Right lobe of liver (tissue), 6 donors: ENCODE measurements at regions not wholly inside any gene's neighbourhood (a gene's known extent, or its start where the extent isn't known, plus 50 kb on each side); places are given as distances from the start of the nearest gene placed in this dataset.

ENCODE experiments used
- ATAC-seq, 4 donors: fragments of 200-7000 bp; cut with Tn5 transposase; one replicate each; pipeline ENCODE4 v1.9.1; 2020; ENCODE audit warnings: mild to moderate bottlenecking in 4 of 4, moderate library complexity in 4 of 4
- DNase-seq, 3 donors: peaks; one replicate each; pipeline ENCODE4 v3.0.0-alpha.2; 2020
- H3K27ac ChIP-seq, 3 donors: fragments of 200-600 bp; one replicate each; pipeline ENCODE4 v1.8.0; 2022
- H3K27me3 ChIP-seq, 2 donors: fragments of 200-600 bp; one replicate each; pipeline ENCODE4 v1.8.0; 2022
- H3K36me3 ChIP-seq, 4 donors: fragments of 200-600 bp; sonication (generic) in 1 of 4; one replicate each; pipeline versions ENCODE4 v1.5.1 to v1.8.0; 2017 to 2022; ENCODE audit warnings: control low read depth in 1 of 4
- H3K4me1 ChIP-seq, 4 donors: fragments of 200-600 bp; sonication (generic) in 1 of 4; one replicate each; pipeline versions ENCODE4 v1.5.1 to v1.8.0; 2017 to 2022; ENCODE audit warnings: control low read depth in 1 of 4
- H3K4me3 ChIP-seq, 3 donors: fragments of 200-600 bp; one replicate each; pipeline ENCODE4 v1.8.0; 2022
- H3K9me3 ChIP-seq, 4 donors: fragments of 200-600 bp; sonication (generic) in 1 of 4; one replicate each; pipeline versions ENCODE4 v1.5.1 to v1.8.0; 2017 to 2022; ENCODE audit warnings: control low read depth in 1 of 4
- POLR2A ChIP-seq: fragments of 450-650 bp; IDR thresholded peaks from one replicate; pipeline ENCODE4 v1.6.1; 2017; ENCODE audit warnings: antibody characterized with exemption, mild to moderate bottlenecking
- WGBS: methylation state at CpG from one replicate; pipeline ENCODE4 v1.1.6; 2018; ENCODE audit warnings: low coverage, low lambda C conversion rate; ENCODE audit not compliant: insufficient coverage; ENCODE audit errors: missing lambda C conversion rate; 5-methylcytosine and 5-hydroxymethylcytosine counted together
- intact Hi-C, 2 donors: fragments of 100-400 bp; cut with DNase I; formaldehyde crosslinking; loops; one replicate each; pipeline versions ENCODE4 v1.11.2 to v1.14.1; 2022
- TF ChIP-seq, protein P1 (sequence below), 4 donors: fragments of 200-600 bp in 3 of 4; fragments of 450-650 bp in 1 of 4; IDR thresholded peaks; one replicate each; pipeline versions ENCODE4 v1.5.1 to v1.8.0; 2016 to 2022; ENCODE audit warnings: antibody characterized with exemption in 4 of 4, mild to moderate bottlenecking in 2 of 4
- donor health status: DM: no; HTN: yes; CAD: no.
- donor health status: DM: no; HTN: no; CAD: no.
- donor health status: DM: no; HTN: no; CAD: no.
- donor health status: DM: no; HTN: yes; CAD: no.
- donor health status: DM: no; HTN: yes; CAD: no.

DNA sequence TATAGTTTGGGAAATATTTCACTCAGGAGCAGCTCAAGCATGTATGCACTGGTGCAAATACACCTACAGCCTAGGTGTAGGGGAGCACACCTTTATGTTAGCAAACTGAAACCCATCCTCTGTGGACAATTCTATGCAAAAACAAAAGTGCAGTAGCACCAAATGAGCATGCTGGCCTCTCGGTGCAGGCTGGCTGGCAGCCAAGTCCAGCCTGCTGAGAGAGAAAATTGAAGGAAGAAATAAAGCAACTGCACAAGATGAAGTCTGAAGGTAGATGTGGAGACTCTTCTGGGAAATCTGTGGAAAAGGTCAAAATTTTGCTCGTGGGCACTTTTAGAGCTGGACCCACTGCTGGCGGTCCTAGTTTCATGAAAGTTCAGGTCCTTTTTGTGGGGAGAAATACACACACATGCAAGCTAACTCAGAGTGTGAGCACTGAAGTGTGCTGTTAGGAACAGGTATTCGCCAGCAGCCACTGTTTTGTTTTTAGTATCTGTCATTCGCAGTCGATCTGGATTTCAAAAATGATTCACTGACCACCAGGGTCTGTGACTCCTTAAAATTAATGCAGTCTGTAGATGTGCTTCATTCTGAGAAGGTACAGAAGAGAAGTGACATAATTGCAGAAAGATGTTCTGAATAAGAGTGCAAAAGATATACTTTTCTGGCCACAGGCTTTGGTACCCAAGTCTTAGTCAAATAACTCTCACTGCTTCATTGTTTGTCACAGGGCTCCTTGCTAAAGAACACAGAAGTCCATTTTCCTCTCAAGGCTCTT lies 281.7 kb downstream of the PARP8 start:
- no peaks in the 10 kb centered on the region for H3K36me3 ChIP-seq
- H3K27ac ChIP-seq: no peak overlapping the region
- TF ChIP-seq POLR2A: no peak
- TF ChIP-seq, protein P1, sequence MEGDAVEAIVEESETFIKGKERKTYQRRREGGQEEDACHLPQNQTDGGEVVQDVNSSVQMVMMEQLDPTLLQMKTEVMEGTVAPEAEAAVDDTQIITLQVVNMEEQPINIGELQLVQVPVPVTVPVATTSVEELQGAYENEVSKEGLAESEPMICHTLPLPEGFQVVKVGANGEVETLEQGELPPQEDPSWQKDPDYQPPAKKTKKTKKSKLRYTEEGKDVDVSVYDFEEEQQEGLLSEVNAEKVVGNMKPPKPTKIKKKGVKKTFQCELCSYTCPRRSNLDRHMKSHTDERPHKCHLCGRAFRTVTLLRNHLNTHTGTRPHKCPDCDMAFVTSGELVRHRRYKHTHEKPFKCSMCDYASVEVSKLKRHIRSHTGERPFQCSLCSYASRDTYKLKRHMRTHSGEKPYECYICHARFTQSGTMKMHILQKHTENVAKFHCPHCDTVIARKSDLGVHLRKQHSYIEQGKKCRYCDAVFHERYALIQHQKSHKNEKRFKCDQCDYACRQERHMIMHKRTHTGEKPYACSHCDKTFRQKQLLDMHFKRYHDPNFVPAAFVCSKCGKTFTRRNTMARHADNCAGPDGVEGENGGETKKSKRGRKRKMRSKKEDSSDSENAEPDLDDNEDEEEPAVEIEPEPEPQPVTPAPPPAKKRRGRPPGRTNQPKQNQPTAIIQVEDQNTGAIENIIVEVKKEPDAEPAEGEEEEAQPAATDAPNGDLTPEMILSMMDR (IDR thresholded peaks at IDR 0.05): no peak
- WGBS: 61% methylated on average over 5 of the region's 6 CpGs
- H3K4me3 ChIP-seq: no peak overlapping the region
- no peaks in the 10 kb centered on the region for H3K4me1 ChIP-seq
- DNase-seq: no peak
- intact Hi-C loops: no loop called here
- ATAC-seq: no peak
- no peaks in the 10 kb centered on the region for H3K9me3 ChIP-seq
- H3K27me3 ChIP-seq: no peaks in the 10 kb centered on the region

DNA sequence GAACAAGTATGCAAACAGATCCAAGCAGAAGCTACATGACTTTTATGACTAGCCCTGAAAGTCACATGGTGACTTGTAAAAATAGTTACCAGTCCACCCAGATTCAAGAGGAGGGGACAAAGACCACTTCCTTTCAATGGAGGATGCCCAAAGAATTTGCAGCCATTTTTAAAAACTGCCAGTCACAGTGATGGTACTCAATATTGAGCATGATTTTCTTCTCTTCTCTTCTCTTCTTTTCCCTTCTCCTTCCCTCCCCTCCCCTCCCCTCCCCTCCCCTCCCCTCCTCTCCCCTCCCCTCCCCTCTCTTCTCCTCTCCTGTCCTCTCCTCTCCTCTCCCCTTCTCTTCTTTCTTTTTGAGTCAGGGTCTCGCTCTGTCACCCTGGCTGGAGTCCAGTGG lies 286.9 kb downstream of the PARP8 start:
- DNase-seq (no peak), ATAC-seq (no peak)
- intact Hi-C loops: no loop called here
- Histone ChIP-seq H3K9me3 (no peaks in the 10 kb centered on the region), H3K4me3 (no peak overlapping the region), H3K27ac (no peak overlapping the region), H3K27me3 (no peaks in the 10 kb centered on the region), H3K36me3 (no peaks in the 10 kb centered on the region), H3K4me1 (no peaks in the 10 kb centered on the region)
- TF ChIP-seq, protein P1 (IDR thresholded peaks at IDR 0.05): no peak
- TF ChIP-seq POLR2A: no peak
- 56% methylated on average over 1 of the region's 1 CpG for WGBS

GRCh38 chr5:50958852-50959457 lies 292.5 kb downstream of the PARP8 start:
- Histone ChIP-seq H3K36me3 (no peaks in the 10 kb centered on the region), H3K4me3 (no peak overlapping the region), H3K27me3 (peaks cover 0 to 7% of the 10 kb centered on the region in 2 donors), H3K4me1 (peaks cover 0 to 6% (median 2%) of the 10 kb centered on the region in 4 donors), H3K9me3 (no peaks in the 10 kb centered on the region), H3K27ac (no peak overlapping the region)
- DNase-seq: no peak
- TF ChIP-seq, protein P1 (IDR thresholded peaks at IDR 0.05): peak; percentile 52 to 67 (median 60)
- TF ChIP-seq POLR2A: no peak
- 10% methylated on average over 5 of the region's 5 CpGs for WGBS
- intact Hi-C loops: no loop called here
- peak; percentile 64 to 75 (median 69) for ATAC-seq

- H3K4me3 ChIP-seq: peak overlapping the region; percentile 13 to 46 (median 33)
- H3K9me3 ChIP-seq: no peaks in the 10 kb centered on the region
- peaks cover 0 to 28% of the 10 kb centered on the region in 2 donors for H3K27me3 ChIP-seq
- ATAC-seq: peak; percentile 93 to 97 (median 96)
- intact Hi-C loops: loop anchor here in 1 of 2 donors (10.0 kb wide), 1 partner anchor 1692 kb away; no protein-coding TSS in a partner anchor
- WGBS: 0% methylated on average over 30 of the region's 44 CpGs
- no peak overlapping the region for H3K27ac ChIP-seq
- peak; percentile 60 to 76 (median 71) for DNase-seq
- no peaks in the 10 kb centered on the region for H3K36me3 ChIP-seq
- TF ChIP-seq POLR2A: no peak
- TF ChIP-seq, protein P1 (IDR thresholded peaks at IDR 0.05): peak; percentile 92 to 94 (median 92)
- H3K4me1 ChIP-seq: peaks cover 0 to 22% (median 3%) of the 10 kb centered on the region in 4 donors
Measured at GRCh38 chr5:50962934-50963872, 296.8 kb downstream of the PARP8 start.
